GM23338 (cell line): ENCODE measurements at regions not wholly inside any gene's neighbourhood (a gene's known extent, or its start where the extent isn't known, plus 50 kb on each side); places are given as distances from the start of the nearest gene placed in this dataset.

Experiments
- ATAC-seq: fragments of 200-7000 bp; cut with Tn5 transposase; 3 replicates; pipeline ENCODE4 v1.9.1; 2020
- DNase-seq: peaks from one replicate; pipeline ENCODE4 v3.0.0-alpha.2; 2015; ENCODE audit warnings: low spot score
- H2AFZ ChIP-seq: fragments of 200-600 bp; sonication (generic); 2 replicates; pipeline ENCODE4 v1.8.0; 2016; ENCODE audit warnings: antibody characterized with exemption, mild to moderate bottlenecking, moderate library complexity
- H3F3A ChIP-seq: fragments of 200-600 bp; sonication (generic); replicated peaks from 2 replicates; pipeline ENCODE4 v1.8.0; 2017; ENCODE audit warnings: antibody characterized with exemption, mixed run types, low read depth
- H3K27ac ChIP-seq: fragments of 200-600 bp; sonication (generic); 2 replicates; pipeline ENCODE4 v1.6.1; 2016; ENCODE audit warnings: low read depth
- H3K27me3 ChIP-seq: fragments of 200-600 bp; sonication (generic); 2 replicates; pipeline ENCODE4 v1.8.0; 2016; ENCODE audit warnings: mild to moderate bottlenecking, mixed run types, moderate library complexity; ENCODE audit not compliant: insufficient read depth
- H3K36me3 ChIP-seq: fragments of 200-600 bp; sonication (generic); 2 replicates; pipeline ENCODE4 v1.8.0; 2016; ENCODE audit warnings: mild to moderate bottlenecking; ENCODE audit not compliant: insufficient read depth
- H3K4me1 ChIP-seq: fragments of 200-600 bp; sonication (generic); 2 replicates; pipeline ENCODE4 v1.8.0; 2016; ENCODE audit warnings: mild to moderate bottlenecking, moderate library complexity; ENCODE audit not compliant: insufficient read depth
- H3K4me2 ChIP-seq: fragments of 200-600 bp; sonication (generic); 2 replicates; pipeline ENCODE4 v1.7.1; 2017; ENCODE audit warnings: mixed run types
- H3K4me3 ChIP-seq: fragments of 200-600 bp; sonication (generic); 2 replicates; pipeline ENCODE4 v1.6.1; 2016; ENCODE audit warnings: mixed run types
- H3K79me2 ChIP-seq: fragments of 200-600 bp; sonication (generic); replicated peaks from 2 replicates; pipeline ENCODE4 v1.8.0; 2017; ENCODE audit warnings: mild to moderate bottlenecking; ENCODE audit not compliant: insufficient read depth
- H3K9me2 ChIP-seq: fragments of 200-600 bp; sonication (generic); 2 replicates; pipeline ENCODE4 v1.8.0; 2017; ENCODE audit not compliant: insufficient read depth
- H4K20me1 ChIP-seq: fragments of 200-600 bp; sonication (generic); replicated peaks from 2 replicates; pipeline ENCODE4 v1.8.0; 2017; ENCODE audit warnings: mild to moderate bottlenecking; ENCODE audit not compliant: insufficient read depth
- H3K27ac Mint-ChIP-seq: 2 replicates; pipeline ENCODE4 v1.8.0; 2020; ENCODE audit warnings: inconsistent platforms, mild to moderate bottlenecking, moderate library complexity, mixed read lengths
- H3K27me3 Mint-ChIP-seq: 3 replicates; pipeline ENCODE4 v1.8.0; 2022; ENCODE audit warnings: low read depth, mild to moderate bottlenecking, moderate library complexity, mixed read lengths, inconsistent platforms; ENCODE audit not compliant: insufficient read depth, poor library complexity
- H3K36me3 Mint-ChIP-seq: 3 replicates; pipeline ENCODE4 v1.8.0; 2021; ENCODE audit warnings: low read depth, mild to moderate bottlenecking, inconsistent platforms, moderate library complexity, mixed read lengths
- H3K4me1 Mint-ChIP-seq: 3 replicates; pipeline ENCODE4 v1.8.0; 2020; ENCODE audit warnings: mild to moderate bottlenecking, inconsistent platforms, mixed read lengths
- H3K4me3 Mint-ChIP-seq: 3 replicates; pipeline ENCODE4 v1.8.0; 2021; ENCODE audit warnings: moderate library complexity, mild to moderate bottlenecking, inconsistent platforms, mixed read lengths
- H3K9me3 Mint-ChIP-seq: 3 replicates; pipeline ENCODE4 v1.8.0; 2020; ENCODE audit warnings: moderate library complexity, mild to moderate bottlenecking, inconsistent platforms, mixed read lengths
- CREB1 ChIP-seq: fragments of 250-450 bp; sonication (Bioruptor Pico); IDR thresholded peaks from 2 replicates; pipeline ENCODE4 v1.5.0; 2020; ENCODE audit warnings: low read depth, mild to moderate bottlenecking, moderate library complexity
- CTCF ChIP-seq, 2 experiments: fragments of 200-600 bp in 1 of 2; sonication (generic) in 1 of 2; conservative IDR thresholded peaks; 2 replicates each; pipeline versions ENCODE4 v1.5.1 to v1.6.1; 2016 to 2017; ENCODE audit warnings: antibody characterized with exemption in 2 of 2, low read depth in 2 of 2, mild to moderate bottlenecking in 2 of 2, moderate library complexity in 1 of 2
- EZH2 ChIP-seq: fragments of 200-600 bp; sonication (generic); IDR thresholded peaks from one replicate; pipeline ENCODE4 v1.8.0; 2017; ENCODE audit warnings: antibody characterized with exemption, mild to moderate bottlenecking, low read depth; ENCODE audit not compliant: unreplicated experiment
- EZH2phosphoT487 ChIP-seq: fragments of 200-600 bp; sonication (generic); IDR thresholded peaks from one replicate; pipeline ENCODE4 v1.8.1; 2018; ENCODE audit warnings: antibody characterized with exemption; ENCODE audit not compliant: unreplicated experiment
- NANOG ChIP-seq: IDR thresholded peaks from 2 replicates; pipeline ENCODE4 v1.6.1; 2016; ENCODE audit warnings: antibody characterized with exemption, borderline replicate concordance
- POLR2AphosphoS5 ChIP-seq: IDR thresholded peaks from 2 replicates; pipeline ENCODE4 v1.6.1; 2016; ENCODE audit warnings: antibody characterized with exemption, low read depth
- STAT1 ChIP-seq: IDR thresholded peaks from one replicate; pipeline ENCODE4 v1.6.1; 2016; ENCODE audit warnings: antibody characterized with exemption; ENCODE audit not compliant: unreplicated experiment
- ZNF114 ChIP-seq: fragments of 250-450 bp; sonication (Bioruptor Pico); IDR thresholded peaks from 2 replicates; pipeline ENCODE4 v1.5.0; 2020; ENCODE audit warnings: mild to moderate bottlenecking, moderate library complexity
- ZNF462 ChIP-seq: fragments of 250-450 bp; sonication (Bioruptor Pico); IDR thresholded peaks from 2 replicates; pipeline ENCODE4 v1.5.0; 2020; ENCODE audit warnings: mild to moderate bottlenecking, moderate library complexity

GRCh38 chr18:28808373-28808772 lies 631.4 kb upstream of the CDH2 start (continued):
- TF ChIP-seq ZNF462 (CRISPR knock-in tag) (no peak), STAT1 (no peak), EZH2phosphoT487 (no peak), CREB1 (CRISPR knock-in tag) (no peak), NANOG (no peak)

GRCh38 chr18:28805491-28805890 lies 628.6 kb upstream of the CDH2 start:
- peaks cover 6% of the 10 kb centered on the region; the same call in 1 of the 2 replicates for H3K9me2 ChIP-seq
- Mint-ChIP-seq H3K4me3 (no peak overlapping the region), H3K36me3 (peaks cover 7% of the 10 kb centered on the region; the same call in 2 of the 3 replicates), H3K27me3 (no peaks in the 10 kb centered on the region), H3K9me3 (0 out of 3 replicates have a peak, but pooled peaks cover 4% of the 10 kb centered on the region), H3K4me1 (peaks cover 8% of the 10 kb centered on the region; the same call in 2 of the 3 replicates), H3K27ac (no peak overlapping the region)
- H3F3A ChIP-seq: no peaks in the 10 kb centered on the region
- H3K4me2 ChIP-seq: no peak overlapping the region
- no peaks in the 10 kb centered on the region for H3K27me3 ChIP-seq
- H2AFZ ChIP-seq: no peak overlapping the region
- no peak overlapping the region for H3K4me3 ChIP-seq
- no peaks in the 10 kb centered on the region for H3K36me3 ChIP-seq
- ATAC-seq (no peak), DNase-seq (no peak)
- H4K20me1 ChIP-seq: no peaks in the 10 kb centered on the region
- H3K79me2 ChIP-seq: no peaks in the 10 kb centered on the region
- H3K4me1 ChIP-seq: 0 out of 2 replicates have a peak, but pooled peaks cover 7% of the 10 kb centered on the region
- no peak overlapping the region for H3K27ac ChIP-seq
- no peak for TF ChIP-seq NANOG
- no peak for TF ChIP-seq EZH2
- no peak for TF ChIP-seq CTCF (conservative IDR thresholded peaks at IDR 0.05; ENCODE audit: low read depth in 2 of 2)
- no peak for TF ChIP-seq ZNF462 (CRISPR knock-in tag)
- no peak for TF ChIP-seq ZNF114
- no peak for TF ChIP-seq POLR2AphosphoS5
